ENCODE measurements at regions not wholly inside any gene's neighbourhood (a gene's known extent, or its start where the extent isn't known, plus 50 kb on each side); places are given as distances from the start of the nearest gene placed in this dataset.
A peak's percentile ranks its signal among the peaks of the same experiment; 100 is the strongest.

GRCh38 chr12:68086019-68086603 lies 73.4 kb downstream of the IFNG start:
- Histone ChIP-seq H3K27ac (no peak overlapping the region), H3K27me3 (no peaks in the 10 kb centered on the region), H3K9me3 (peaks cover 0 to 22% (median 17%) of the 10 kb centered on the region in 4 donors), H3K4me1 (no peaks in the 10 kb centered on the region), H3K4me3 (no peak overlapping the region), H3K36me3 (no peaks in the 10 kb centered on the region)
- 56 to 75% (median 69%) methylated on average over 3 of the region's 3 CpGs for WGBS, 5 donors
- intact Hi-C loops (cut with DNase I; ENCODE audit: low total_unique reads): no loop called here
- DNase-seq: no peak
- TF ChIP-seq, protein P1, sequence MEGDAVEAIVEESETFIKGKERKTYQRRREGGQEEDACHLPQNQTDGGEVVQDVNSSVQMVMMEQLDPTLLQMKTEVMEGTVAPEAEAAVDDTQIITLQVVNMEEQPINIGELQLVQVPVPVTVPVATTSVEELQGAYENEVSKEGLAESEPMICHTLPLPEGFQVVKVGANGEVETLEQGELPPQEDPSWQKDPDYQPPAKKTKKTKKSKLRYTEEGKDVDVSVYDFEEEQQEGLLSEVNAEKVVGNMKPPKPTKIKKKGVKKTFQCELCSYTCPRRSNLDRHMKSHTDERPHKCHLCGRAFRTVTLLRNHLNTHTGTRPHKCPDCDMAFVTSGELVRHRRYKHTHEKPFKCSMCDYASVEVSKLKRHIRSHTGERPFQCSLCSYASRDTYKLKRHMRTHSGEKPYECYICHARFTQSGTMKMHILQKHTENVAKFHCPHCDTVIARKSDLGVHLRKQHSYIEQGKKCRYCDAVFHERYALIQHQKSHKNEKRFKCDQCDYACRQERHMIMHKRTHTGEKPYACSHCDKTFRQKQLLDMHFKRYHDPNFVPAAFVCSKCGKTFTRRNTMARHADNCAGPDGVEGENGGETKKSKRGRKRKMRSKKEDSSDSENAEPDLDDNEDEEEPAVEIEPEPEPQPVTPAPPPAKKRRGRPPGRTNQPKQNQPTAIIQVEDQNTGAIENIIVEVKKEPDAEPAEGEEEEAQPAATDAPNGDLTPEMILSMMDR (IDR thresholded peaks at IDR 0.05): no peak
- TF ChIP-seq POLR2A (IDR thresholded peaks at IDR 0.05) (no peak), EP300 (IDR thresholded peaks at IDR 0.05) (no peak), POLR2AphosphoS5 (IDR thresholded peaks at IDR 0.05) (no peak)

DNA sequence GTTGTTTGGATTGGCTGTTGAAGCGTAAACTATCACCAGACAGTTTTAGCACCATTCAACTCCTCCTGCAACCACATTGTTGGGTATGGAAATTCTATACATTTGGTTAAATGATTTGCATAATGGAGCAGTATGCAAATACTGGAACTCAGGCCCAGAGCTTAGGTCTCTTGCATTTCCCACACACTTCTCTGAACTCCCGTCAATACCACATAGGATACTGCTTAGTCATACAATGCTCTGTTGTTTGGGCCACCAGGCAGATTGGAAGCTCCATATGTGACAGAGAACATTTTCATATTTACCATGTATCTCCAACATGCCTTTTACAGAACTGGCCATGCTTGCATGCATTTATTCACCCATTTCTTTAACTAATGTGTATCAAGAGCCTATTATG lies 78.0 kb downstream of the IFNG start:
- TF ChIP-seq, protein P1 (IDR thresholded peaks at IDR 0.05): no peak
- TF ChIP-seq POLR2A (IDR thresholded peaks at IDR 0.05) (no peak), EP300 (IDR thresholded peaks at IDR 0.05) (no peak), POLR2AphosphoS5 (IDR thresholded peaks at IDR 0.05) (no peak)
- H3K4me3 ChIP-seq: no peak overlapping the region
- intact Hi-C loops (cut with DNase I; ENCODE audit: low total_unique reads): no loop called here
- no peaks in the 10 kb centered on the region for H3K27me3 ChIP-seq
- no peak overlapping the region for H3K27ac ChIP-seq
- H3K9me3 ChIP-seq: peaks cover 0 to 14% (median 9%) of the 10 kb centered on the region in 4 donors
- no peak for DNase-seq
- H3K36me3 ChIP-seq: no peaks in the 10 kb centered on the region
- H3K4me1 ChIP-seq: no peaks in the 10 kb centered on the region
- WGBS, 5 donors: 85 to 94% (median 91%) methylated on average over 2 of the region's 2 CpGs

DNA sequence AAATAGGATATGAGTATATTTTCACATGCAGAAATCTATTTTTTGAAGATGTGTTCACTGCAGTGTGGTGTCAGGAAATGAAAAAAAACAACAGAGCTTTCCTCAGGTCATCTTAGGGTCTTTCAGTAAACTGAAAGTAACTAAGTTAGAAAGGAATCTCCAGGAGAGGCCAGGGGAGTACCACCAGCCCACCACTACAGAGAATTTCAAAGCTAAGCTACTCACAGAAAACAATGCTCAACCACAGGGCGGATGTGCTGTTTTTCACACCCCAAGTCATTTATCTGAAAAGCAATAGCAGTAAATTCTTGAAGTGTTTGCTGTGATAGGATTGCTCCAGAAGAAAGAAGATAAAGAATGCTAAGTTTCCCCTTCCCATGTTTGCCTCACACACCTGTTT lies 79.0 kb downstream of the IFNG start:
- DNase-seq: peak in 1 of 2 donors; percentile 54
- Histone ChIP-seq H3K27me3 (no peaks in the 10 kb centered on the region), H3K4me1 (no peaks in the 10 kb centered on the region), H3K27ac (no peak overlapping the region), H3K36me3 (no peaks in the 10 kb centered on the region), H3K9me3 (peaks cover 0 to 14% (median 9%) of the 10 kb centered on the region in 4 donors), H3K4me3 (no peak overlapping the region)
- WGBS, 5 donors: 41 to 54% (median 45%) methylated on average over 1 of the region's 1 CpG
- TF ChIP-seq EP300 (IDR thresholded peaks at IDR 0.05) (no peak), POLR2A (IDR thresholded peaks at IDR 0.05) (no peak), POLR2AphosphoS5 (IDR thresholded peaks at IDR 0.05) (no peak)
- TF ChIP-seq, protein P1 (IDR thresholded peaks at IDR 0.05): no peak
- intact Hi-C loops (cut with DNase I; ENCODE audit: low total_unique reads): no loop called here

DNA sequence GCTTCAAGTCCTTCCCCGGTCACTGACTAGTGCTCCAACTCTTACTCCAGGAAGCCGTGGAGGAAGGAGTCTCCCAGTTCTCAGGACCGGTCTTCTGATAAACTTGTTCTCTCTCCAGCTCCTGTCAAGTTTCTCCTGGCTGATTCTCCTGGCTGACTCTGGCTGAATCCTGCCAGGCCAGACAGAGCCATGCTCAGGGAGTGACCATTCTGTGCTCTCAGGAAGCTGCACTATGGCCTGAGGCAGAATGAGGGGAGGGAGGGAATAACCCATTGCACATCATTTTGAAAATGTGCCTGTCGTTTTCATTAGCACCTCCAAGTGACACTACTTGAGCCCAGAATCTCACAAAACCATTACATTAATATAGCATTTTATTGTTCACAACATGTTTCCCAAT lies 80.8 kb downstream of the IFNG start:
- TF ChIP-seq, protein P1 (IDR thresholded peaks at IDR 0.05): no peak
- TF ChIP-seq EP300 (IDR thresholded peaks at IDR 0.05) (no peak), POLR2AphosphoS5 (IDR thresholded peaks at IDR 0.05) (no peak), POLR2A (IDR thresholded peaks at IDR 0.05) (no peak)
- 77 to 83% (median 80%) methylated on average over 4 of the region's 4 CpGs for WGBS, 5 donors
- Histone ChIP-seq H3K27me3 (no peaks in the 10 kb centered on the region), H3K4me1 (no peaks in the 10 kb centered on the region), H3K4me3 (no peak overlapping the region), H3K27ac (no peak overlapping the region), H3K9me3 (peaks cover 0 to 12% (median 6%) of the 10 kb centered on the region in 4 donors), H3K36me3 (no peaks in the 10 kb centered on the region)
- DNase-seq: no peak
- intact Hi-C loops (cut with DNase I; ENCODE audit: low total_unique reads): no loop called here

Measured in stomach (tissue), 8 donors.